Eye (tissue), 1 donor: ENCODE measurements at regions not wholly inside any gene's neighbourhood (a gene's known extent, or its start where the extent isn't known, plus 50 kb on each side); places are given as distances from the start of the nearest gene placed in this dataset.
"Not testable (repeated sequence)": the region's sequence is repeated elsewhere in the genome, so short reads cannot be mapped to it uniquely, and the experiment has no call there.

Experiments
- DNase-seq: peaks from one replicate; pipeline ENCODE4 v3.0.0-alpha.2; 2015

- no peak for DNase-seq
These were observed 170.5 kb downstream of the PTPRU start for GRCh38 chr1:29406814-29407213.

GRCh38 chr1:29400203-29400602, 163.9 kb downstream of the PTPRU start:
- DNase-seq: not testable (repeated sequence)

- DNase-seq: no peak
These were observed 163.1 kb downstream of the PTPRU start for GRCh38 chr1:29399465-29399864.

DNA sequence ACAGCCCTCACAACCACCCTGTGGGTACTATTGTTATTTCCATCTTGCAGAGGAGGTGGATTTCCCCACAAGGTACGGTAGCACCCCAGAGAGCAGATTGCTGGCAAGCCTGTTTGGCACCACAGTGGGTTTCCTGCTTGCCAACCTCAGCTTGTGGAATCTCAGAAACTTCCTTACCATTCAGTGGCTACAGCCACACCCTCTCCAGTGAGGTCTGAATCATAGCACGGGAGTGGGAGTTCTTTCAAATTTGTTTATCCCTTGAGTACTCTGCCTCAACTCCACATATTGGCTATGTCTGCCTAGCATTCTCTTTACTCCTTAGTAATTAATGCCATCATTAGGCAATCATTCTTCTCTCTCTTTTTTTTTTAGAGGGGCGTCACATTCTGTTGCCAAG, 162.1 kb downstream of the PTPRU start:
- DNase-seq: no peak

DNA sequence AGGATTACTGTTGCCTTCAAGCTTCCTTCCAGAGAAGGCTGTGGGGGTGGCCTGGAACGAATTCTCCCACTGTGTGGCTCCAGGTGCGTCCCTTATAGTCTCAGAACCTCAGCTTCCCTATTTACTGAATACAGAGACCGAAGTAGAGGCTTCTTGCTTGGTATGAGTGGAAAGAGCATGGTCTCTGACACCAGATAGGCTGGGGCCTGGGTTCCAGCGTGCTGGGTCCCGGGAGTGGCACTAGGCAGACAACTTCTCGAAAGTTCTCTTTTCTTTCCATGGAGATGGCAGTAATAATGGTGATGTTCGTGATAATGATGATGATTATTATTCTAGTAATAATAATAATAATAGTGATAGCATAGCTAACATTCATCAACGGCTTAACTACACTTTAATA, 161.7 kb downstream of the PTPRU start:
- DNase-seq: no peak

DNA sequence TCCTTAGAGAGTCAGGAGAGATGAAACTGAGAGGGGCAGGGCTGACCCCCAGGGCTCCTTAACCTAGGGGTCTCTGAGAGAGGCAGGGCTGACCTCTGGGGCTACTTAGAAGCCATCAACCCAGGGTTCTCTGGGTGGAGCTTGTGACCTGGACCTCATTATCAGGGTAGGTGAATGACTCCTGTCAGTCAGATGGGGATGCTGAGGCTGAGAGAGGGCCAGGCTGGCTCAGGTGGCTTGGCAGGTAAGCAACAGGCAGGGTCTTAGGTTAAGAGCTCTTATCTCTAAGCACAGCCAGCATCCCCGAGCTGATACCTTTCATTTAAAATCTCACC, 160.9 kb downstream of the PTPRU start:
- no peak for DNase-seq

DNA sequence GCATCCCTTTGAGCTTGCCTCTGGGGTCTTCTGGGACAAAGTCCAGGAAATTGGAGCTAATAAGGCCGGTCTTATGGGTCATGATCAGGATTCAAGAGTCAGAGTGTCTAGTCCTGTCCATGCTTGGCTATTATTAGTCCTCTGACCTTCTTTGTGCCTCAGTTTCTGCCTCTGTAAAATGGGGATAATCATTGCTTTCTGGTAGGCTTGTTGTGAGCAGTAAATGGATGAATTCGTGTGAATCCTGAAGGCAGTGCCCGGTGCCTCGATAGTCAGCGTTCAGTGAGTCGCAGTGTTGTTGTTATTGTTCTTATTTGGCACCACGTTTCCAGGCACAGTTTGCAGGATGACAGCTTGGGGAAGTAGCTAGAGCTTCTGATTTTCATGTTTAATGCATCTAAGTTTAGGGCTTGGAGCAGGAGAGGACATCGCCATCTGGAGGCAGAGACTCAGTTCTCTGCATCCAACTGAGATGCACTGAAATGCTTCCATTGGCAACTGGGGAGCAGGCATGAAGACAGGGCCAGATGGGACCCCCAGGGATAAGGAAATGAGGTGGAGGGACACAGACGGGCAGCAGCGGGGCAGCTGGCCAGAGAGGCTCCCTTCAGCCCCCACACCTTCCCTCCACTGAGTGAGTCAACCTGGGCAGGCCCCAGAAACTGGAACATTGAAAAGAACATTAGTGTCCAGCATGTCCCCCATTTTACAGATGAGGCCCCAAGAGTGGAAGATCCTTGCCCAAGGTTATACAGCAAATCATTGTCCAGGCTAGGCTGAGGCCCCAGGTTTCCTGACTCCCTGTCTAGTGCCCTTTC, 160.3 kb downstream of the PTPRU start:
- DNase-seq: peak; percentile 33

DNA sequence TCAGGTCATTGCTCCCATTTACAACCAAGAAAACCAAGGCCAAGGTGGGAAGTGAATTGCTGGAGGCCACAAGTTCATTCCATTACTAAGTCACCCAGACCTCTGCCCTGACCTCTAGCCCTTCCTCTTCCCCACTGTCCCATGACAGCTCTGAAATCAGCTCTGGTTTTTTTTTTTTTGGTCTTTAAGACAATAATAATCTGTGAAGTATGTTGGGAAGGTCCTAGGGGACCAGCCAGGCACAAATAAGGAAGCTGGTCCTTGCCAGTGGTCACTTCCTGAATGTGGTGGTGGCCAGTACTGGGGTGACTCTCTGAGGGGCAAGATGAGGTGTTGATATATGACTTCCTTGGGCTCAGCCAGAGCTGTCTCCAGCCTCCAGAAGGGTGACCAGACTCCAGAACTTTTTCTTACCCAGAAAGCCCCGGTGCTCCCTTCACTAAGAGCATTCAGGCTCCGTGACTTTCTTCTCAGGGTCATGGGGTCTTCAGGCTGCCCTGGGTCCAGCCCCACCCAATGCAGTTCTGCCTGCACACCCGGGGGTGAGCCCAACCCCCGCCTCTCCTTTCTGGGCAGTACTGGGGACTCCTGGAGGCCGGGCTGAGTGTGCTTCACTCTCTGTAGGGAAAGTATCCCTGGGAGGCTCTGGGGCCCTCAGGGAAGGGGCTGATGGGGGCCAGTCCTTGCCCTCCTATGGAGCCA, 159.6 kb downstream of the PTPRU start:
- no peak for DNase-seq

DNA sequence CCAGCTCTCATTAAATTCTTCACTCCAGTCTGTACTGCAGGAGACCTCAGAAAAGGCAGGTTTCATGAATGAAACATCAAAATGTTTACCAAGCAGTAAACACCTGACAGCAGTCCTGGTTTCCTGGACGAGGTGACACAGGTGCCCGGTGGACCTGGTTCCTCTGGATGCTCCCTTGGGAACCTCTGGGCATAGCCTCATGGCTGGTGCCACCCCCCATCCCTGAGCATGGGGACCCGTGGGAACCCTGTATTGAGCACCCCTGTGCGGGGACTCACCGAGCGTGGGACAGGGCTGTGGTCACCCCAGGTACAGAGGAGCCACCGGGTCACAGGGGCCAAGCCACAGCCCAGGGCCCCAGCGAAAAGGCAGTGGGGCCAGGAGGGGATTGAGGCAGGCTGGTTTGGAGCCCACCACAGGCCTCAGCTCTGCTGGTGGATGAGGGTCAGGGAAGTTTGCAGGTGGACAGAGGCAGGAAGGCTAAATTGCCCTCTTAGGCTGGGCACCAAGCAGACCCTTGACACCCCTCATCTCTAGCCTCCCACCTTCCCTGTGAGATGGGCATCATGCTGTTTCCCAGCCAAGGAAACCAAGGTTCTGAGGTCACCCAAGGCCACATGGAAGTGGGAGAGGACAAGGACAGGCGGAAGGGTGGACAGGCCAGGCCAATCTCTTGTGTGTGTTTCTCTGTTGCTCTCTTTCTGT, 158.4 kb downstream of the PTPRU start:
- DNase-seq: no peak

DNA sequence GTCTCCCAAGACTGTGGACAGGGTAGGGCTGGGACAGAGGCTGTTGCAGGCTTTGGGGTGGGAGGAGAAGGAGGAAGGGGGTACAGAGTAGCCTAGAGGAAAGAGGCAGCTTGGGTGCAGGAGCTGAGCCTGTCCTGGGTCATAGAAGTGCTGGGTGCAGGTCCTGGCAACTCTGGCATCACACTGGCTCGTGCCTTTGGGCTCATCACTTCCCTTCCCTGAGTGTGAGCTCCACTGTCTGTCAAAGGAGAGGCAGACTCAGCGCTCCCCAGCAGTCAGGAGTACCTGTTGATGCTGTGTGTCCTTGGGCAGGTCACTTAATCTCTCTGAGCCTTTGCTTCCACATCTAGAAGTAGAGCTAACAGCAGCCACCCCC, 157.1 kb downstream of the PTPRU start:
- DNase-seq: no peak

- DNase-seq: no peak
These were observed 156.4 kb downstream of the PTPRU start for GRCh38 chr1:29392486-29393450.

- DNase-seq: no peak
These were observed 155.7 kb downstream of the PTPRU start for GRCh38 chr1:29392036-29392435.

DNA sequence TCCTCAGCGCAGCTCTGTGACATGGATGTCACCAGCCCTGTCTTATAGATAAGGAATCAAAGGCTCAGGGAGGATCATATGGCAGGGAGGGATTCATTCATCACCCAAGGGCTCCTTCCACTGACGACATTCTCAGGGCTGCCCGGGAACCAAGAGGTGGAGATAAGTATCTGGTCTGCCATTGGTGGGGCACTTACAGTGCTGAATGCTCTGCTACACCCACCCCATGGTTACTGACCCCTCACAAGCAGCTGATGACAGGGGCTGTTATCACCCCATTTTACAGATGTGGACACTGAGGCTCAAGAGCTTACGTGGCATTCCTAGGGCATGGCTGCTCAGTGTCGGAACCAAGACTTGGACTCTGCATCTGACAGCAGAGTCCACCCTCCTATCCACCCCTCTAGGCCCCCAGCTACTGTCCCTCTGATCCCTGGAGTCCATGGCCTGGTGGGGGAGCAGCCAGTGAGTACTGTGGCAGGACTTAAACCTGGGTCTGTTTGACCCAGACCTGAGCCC, 155.1 kb downstream of the PTPRU start:
- DNase-seq: no peak

DNA sequence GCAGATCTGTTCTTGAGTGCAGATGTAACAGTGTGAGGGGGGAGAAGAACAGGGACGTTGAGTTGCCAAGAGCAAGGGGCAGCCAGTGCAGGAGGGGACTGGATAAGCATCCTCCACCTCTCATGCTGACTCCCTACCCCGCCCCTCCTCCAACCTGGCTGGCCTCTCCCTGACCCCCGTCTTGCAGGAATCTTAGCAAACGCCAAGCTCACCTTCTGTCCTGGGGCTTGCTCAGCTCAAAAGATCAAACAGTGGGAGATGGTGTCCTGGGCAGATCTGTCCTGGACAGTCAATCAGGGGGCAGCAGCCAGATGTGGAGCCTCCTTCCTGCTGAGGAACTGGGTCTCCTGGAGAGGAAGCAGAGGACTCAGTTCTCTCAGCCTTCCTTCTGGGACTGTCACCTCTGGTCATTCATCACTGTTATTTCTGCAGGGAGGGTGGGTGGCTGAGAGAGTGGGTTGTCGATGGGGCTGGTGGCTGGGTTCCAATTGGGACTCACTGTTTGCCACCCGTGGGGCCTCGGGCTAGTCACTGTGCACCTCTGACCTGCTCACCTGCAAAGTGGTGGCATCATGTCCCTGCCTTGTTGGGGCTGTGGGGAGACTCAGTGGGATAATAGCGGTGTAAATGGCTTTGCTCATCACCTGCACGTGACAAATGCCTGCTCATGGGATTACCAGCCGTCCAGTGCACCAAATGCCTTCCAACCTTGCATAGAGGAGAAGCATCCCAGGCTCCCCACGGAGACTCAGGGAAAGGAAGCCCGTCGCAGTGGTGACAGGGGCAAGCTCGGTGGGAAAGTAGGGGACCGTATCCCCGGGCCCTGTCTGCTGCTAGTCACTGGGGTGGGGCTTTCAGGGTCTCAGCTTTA, 154.4 kb downstream of the PTPRU start:
- no peak for DNase-seq

- no peak for DNase-seq
These were observed 153.8 kb downstream of the PTPRU start for GRCh38 chr1:29390075-29390474.

- no peak for DNase-seq
These were observed 153.3 kb downstream of the PTPRU start for GRCh38 chr1:29389533-29390041.

DNA sequence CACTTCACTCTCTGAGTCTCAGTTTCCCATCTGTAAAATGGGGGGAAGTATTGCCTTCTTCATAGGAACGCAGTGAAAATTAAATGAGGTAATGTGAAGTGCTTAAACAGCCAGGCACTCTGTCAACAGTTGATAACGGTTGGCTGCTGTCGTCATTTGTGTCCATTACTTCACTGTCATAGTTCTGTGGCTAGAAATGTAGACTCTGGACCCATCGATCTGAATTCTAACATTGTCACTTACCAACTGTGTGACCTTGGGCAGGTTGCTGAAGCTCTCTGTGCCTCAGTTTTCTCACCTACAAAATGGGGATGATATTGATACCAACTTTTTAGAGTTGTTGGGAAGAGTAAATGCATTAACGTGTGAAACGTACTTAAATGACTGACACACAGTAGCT, 152.6 kb downstream of the PTPRU start:
- no peak for DNase-seq

DNA sequence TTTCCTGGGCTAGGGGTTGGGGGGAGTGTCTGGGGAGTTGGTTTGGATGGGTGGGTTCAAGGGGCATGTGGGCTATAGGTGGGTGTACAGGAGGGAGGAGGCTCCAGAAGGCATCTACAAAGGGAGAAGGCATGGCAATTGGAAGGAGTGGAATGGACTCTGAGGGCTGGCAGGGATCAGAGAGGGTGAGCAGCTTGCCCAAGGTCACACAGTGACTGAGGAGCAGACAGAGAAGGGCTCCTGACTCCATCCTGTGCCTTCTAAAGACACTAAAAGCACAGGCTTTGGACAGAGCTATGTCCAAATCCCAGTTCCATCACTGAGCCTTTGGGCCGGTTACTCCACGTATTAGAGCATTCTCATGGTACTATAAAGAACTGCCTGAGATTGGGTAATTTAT, 151.8 kb downstream of the PTPRU start:
- DNase-seq: no peak

DNA sequence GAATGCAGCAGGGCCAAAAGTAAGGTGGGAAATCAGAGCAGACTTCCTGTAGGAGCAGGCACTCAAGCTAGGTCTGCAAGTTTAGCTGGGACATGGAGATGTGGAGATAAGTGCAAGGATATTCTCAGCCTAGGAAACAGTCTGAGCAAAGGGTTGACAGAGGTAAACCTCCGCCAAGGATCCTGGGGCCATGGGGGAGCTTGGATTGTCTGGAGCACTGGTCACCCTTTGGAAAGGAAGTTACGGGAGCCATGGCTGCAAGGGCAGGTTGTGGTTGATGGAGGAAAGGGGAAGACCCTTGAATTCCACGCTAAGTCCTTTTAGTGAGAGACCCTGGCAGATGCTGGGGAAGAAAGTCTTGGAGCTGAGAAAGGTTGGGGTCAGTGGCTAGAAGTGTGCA, 150.9 kb downstream of the PTPRU start:
- no peak for DNase-seq

- DNase-seq: not testable (repeated sequence)
These were observed 150.1 kb downstream of the PTPRU start for GRCh38 chr1:29386453-29386852.

DNA sequence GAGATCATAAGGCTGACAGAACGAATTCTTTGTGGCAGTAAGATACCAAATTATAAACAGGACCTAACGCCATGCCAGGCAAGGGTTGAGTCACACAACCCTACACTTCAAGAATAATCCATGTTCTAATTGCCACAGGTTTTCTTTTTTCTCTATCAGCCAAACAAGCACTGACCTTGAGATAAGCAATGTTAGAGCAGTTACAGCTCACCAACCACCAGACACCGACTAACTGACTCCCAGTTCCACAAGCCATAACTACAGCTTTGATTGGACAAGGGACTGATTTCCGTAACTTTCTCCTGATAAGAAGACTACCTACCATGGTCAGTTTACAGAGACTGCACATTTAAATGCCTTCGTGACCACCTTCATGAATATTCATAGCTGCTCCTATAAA, 149.6 kb downstream of the PTPRU start:
- no peak for DNase-seq
